Hematopoietic multipotent progenitor cell treated with erythropoietin and hydrocortisone succinate and interleukin-3 and kit ligand, for 17 days (in vitro differentiated cells): ENCODE measurements at regions not wholly inside any gene's neighbourhood (a gene's known extent, or its start where the extent isn't known, plus 50 kb on each side); places are given as distances from the start of the nearest gene placed in this dataset.

Experiments used
- DNase-seq: peaks from one replicate; pipeline ENCODE4 v3.0.0-alpha.2; 2015; ENCODE audit warnings: low spot score

- DNase-seq = no peak
Observed at GRCh38 chr3:30122359-30122758, 484.0 kb upstream of the TGFBR2 start.

GRCh38 chr3:30123224-30123623 lies 483.2 kb upstream of the TGFBR2 start:
- no peak for DNase-seq

GRCh38 chr3:30123755-30124154 lies 482.6 kb upstream of the TGFBR2 start:
- DNase-seq = no peak

DNA sequence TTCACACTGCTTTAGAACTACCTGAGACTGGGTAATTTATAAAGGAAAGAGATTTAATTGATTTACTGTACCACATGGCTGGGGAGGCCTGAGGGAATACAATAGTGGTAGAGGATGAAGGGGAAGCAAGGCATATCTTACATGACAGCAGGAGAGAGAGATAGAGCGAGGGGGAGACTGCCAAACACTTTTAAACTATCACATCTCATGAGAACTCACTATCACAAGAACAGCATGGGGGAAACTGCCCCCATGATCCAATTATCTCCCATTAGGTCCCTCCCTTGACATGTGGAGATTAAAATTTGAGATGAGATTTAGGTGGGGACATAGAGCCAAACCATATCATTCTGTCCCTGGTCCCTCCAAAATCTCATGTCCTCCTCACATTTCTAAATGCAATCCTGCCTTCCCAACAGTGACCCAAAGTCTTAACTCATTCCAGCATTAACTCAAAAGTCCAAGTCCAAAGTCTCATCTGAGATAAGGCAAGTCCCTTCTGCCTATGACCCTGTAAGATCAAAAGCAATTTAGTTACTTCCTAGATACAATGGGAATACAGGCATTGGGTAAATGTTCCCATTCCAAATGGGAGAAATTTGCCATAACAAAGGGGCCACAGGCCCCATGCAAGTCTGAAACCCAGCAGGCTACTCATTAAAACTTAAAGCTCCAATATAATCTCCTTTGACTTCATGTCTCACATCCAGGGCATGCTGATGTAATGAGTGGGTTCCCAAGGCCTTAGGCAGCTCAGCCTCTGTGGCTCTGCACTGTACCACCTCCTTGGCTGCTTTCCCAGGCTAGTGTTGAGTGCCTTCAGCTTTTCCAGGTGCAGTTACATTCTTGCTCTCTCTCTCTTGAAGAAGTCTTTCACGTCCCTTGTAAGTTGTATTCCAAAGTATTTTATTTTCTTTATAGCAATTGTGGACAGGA lies 481.7 kb upstream of the TGFBR2 start:
- DNase-seq = no peak

DNA sequence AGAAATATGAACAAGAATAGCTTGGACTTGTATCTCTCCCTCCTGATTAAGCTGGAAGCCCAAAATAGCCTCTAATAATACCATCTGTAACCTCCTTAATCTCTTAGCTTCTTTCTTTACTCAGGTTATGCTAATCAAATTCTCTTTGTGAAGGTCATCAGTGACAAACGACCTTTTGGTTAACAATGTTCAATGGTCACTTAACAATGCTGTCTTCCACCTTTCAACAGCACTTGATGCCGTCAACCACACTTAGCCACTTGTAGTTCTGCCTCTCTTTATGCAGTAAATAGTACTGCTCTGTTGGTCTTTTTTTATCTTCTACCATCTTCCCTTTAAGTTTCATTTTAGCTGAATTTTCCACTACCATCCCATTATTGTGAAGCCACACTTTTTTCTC lies 476.6 kb upstream of the TGFBR2 start:
- no peak for DNase-seq

DNA sequence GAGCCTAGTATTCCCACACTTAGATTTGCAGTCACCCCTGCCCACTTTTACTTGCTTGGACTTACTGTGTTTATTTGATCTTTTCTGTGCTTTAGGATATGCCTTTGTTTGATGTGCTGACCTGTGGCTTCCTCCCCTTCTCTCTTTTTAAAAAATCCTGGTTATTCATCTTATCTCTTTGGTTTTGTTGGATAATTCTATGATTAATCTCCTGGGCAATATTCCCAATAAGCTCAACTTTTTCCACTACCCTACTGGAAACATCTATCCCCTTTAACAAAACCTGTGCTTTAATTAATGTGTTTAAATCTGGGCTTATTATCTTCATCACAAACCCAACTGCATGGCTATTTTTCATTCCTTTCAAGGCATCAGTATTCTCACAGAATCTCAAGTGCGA lies 476.0 kb upstream of the TGFBR2 start:
- no peak for DNase-seq

DNA sequence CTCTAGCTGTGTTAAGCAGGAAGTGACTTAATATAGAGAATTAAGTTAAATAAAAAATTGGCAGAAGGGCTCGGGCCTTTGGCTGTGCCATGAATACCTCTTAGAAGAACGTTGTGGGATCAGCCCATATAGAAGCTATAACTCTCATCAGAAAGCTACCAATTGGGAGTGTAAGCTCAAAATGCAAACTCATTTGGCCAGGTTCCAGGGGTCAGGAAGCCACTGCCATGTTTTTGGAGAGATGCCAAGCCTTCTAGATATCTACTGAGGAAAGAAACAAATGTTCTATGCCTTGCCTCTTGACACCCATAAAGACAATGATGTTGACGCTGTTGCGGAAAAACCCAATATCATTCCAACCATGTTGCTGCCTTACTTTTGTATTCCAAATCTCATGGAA lies 475.2 kb upstream of the TGFBR2 start:
- DNase-seq = no peak

DNA sequence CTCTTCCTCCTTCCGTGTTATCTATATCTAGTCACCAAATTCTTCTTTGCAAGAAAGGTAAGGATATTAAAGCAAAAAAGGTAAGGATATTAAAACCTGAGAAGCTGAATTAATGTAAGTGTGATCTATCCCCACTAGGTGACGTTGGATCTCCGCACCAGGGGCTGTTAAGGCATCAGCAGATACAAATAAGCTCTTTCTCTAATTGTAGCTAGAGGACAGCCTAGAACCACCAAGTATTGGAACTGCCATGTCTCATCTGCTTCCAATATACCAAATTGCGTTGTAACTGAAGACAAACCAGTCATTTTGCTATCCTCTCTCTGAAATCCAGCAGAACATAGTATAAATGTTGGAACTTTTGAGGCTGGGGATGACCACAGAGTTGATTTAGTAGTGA lies 471.2 kb upstream of the TGFBR2 start:
- no peak for DNase-seq

DNA sequence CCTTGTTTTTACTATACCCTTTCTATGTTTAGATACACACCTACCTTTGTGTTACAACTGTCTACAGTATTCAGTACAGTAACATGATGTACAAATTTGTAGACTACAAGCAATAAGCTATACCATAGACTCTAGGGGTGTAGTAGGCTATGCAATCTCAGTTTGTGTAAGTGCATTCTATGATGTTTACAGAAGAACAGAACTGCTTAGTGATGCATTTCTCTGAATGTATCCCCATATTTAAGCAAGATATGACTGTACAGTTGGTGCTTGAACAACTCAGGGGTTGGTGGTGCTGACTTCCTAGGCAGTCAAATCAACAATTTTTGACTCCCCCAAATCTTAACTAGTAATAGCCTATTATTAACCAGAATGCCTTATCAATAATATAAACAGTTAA lies 467.1 kb upstream of the TGFBR2 start:
- no peak for DNase-seq

- no peak for DNase-seq
Observed at GRCh38 chr3:30140356-30141075, 465.9 kb upstream of the TGFBR2 start.

DNA sequence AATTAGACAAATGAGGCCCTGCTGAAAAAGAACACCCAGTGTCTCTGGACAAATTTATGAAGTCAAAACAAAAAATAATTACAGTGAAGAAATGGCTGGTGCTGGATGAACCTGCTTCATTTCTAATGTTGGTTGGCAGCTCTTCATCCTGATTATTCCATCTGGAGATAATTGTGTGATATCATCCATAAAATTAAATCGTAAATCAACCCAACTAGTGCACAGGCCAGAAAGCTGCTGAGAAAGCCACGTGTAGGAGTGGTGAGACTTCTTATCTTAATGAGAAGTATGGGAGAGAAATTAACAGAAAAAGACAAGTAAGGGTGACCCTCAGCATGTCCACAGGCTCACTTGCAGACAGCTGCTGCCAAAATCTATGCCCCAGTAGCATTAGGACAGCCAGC lies 465.2 kb upstream of the TGFBR2 start:
- no peak for DNase-seq

GRCh38 chr3:30141927-30142326 lies 464.5 kb upstream of the TGFBR2 start:
- DNase-seq = no peak

DNA sequence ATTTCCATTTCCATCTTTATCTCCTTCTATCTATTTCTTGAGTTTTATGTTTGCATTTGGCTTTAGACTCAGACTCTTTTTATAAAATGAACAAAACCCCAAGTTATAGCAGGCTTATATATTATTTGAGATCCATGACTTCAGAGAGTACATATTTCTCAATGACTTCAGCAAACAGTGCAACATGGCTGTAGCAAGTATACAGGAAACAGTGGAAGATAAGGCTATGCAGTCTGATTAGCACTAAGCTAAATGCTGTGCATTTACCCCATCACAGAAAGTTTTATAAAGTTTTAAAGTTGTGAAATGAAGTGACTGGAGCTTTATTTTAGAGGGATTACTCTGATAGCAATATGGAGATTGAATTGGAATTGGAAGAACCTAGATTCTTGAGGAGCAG lies 463.5 kb upstream of the TGFBR2 start:
- no peak for DNase-seq

DNA sequence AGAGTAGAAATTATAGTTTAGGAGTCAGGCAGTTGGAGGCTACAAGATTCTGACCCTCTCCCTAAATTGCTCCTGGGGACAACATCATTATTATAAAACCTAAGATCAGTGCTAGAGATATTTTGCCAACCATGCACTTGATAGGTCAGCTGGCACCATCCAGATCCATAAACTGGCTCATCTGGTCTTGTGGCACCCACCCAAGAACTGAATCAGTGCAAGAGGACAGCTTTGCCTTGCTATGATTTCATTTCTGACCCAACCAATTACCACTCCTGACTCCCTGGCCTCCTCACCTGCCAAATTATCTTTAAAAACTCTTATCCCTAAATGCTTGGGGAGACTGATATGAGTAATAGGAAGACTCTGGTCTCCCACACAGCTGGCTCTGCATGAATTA lies 461.1 kb upstream of the TGFBR2 start:
- no peak for DNase-seq

- no peak for DNase-seq
Observed at GRCh38 chr3:30146978-30147377, 459.4 kb upstream of the TGFBR2 start.

DNA sequence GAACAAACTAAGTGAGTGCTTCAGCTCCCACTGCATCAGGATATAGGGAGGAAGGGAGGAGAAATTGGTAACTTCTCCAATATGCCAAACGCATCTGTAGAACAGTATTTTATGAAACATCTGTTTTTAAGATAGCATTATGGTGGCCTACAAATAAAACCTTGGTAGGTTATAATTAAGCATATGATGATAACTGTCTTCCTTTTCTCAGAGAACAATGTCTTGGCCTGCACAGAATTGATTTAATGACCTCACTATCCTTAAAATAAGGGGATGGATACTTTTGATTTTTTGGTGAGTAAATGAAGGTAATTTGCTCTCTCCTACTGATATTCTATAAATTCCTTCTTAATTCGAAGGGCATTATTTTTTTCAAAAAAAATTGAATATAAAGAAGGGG lies 451.5 kb upstream of the TGFBR2 start:
- no peak for DNase-seq

DNA sequence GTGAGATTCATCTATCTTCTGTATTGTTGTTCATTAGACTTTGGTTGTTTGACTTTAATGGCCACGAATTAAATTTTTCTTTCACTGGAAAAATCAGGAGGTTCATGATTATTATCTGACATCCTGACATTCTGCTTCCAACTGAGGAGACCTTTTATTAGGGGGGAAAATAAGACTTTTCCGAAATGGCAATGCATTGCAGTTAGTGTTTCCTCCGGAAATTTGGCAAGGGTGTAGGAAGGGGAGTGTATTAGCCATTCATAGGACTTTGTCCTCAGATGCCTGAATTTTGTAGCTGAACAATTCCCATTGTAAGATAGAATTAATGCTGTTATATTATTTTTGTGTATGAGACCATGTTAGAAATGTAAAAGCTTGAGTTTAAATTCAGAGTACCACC lies 450.6 kb upstream of the TGFBR2 start:
- no peak for DNase-seq

GRCh38 chr3:30156586-30157498 lies 449.6 kb upstream of the TGFBR2 start:
- DNase-seq = no peak

GRCh38 chr3:30161375-30161774 lies 445.0 kb upstream of the TGFBR2 start:
- DNase-seq = no peak

GRCh38 chr3:30162579-30162978 lies 443.8 kb upstream of the TGFBR2 start:
- no peak for DNase-seq

DNA sequence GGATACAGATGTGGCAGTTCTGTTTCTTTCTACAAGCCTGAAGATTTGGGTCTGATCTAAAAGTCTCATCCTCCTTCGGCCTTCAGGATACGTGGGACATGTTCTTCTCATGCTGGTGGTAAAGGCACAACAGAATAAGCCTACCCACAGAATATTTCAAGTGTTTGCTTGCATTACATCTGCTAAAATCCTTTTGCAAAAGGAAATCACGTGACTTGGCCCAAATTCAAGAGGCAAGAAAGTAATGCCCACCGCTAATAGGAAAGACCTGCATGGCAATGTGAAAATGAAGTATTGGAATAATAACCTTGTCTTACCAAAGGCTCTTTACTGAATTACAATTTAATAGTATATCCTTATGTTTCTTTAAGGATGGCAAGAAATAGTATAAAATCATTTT lies 439.9 kb upstream of the TGFBR2 start:
- DNase-seq = no peak

DNA sequence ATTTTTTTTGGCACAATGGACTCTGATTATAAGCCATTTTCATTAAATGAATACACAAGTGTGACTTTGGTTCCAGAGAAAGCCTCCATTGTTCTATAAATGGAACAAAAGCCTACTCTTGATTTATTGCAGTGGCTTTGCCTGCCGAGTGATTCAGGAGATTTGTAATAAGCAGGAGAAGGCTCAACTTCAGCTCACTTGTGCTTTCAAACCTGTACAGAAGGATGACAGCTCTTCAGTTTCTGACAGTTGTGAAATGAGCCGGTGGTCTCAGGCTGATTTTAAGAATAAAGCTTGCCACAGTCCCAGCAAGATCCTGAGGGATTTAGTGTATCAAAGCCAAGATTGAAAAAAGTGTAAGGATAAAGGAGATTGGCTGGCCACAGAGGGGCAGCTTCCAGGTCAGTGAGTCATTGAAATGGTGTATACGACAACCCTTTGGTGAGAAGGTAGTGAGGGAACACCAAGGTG lies 438.8 kb upstream of the TGFBR2 start:
- no peak for DNase-seq
